Fibroblast of the conjunctiva (primary cell): ENCODE measurements at regions not wholly inside any gene's neighbourhood (a gene's known extent, or its start where the extent isn't known, plus 50 kb on each side); places are given as distances from the start of the nearest gene placed in this dataset.
A peak's percentile ranks its signal among the peaks of the same experiment; 100 is the strongest.
"Not testable (repeated sequence)": the region's sequence is repeated elsewhere in the genome, so short reads cannot be mapped to it uniquely, and the experiment has no call there.

ENCODE experiments used
- DNase-seq: peaks from one replicate; pipeline ENCODE4 v3.0.0-alpha.2; 2010; ENCODE audit warnings: low read depth

DNA sequence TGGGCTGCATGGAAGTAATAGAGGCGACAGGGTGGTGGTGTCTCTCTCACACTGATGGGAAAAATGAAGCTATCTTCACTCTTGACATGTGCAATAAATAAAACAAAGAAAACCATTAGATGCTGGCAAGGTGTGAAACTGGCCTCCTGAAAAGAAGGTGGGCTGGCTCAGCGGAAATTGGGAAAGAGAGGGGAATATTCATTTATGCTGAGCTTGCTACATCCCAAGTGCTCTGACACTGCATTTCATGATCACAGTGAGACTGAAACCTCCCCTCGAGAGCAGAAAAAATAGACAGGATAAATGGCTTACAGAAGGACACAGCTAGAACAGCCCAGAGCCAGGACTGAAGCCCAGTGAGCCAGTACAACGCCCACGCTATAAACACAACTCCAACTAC is 112.1 kb upstream of the SMLR1 start:
- no peak for DNase-seq

DNA sequence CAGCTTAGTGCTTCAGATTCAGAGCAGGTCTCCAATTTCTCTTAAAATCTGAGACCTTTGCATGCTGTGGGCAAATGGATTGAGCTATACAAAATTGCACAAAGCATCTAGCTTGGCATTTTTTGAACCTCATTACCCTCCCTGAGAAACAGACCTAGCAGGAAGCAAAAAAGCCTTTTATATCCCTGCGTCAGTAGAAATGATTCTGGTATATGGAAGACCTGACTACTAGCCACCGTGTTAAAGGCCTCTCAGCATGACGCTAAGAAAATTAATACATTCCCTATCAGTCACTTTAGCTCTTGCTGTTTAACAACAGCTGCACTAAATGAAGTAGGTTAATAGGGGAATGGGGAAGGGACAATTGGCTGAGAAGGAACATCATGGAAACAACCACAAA is 110.7 kb upstream of the SMLR1 start:
- no peak for DNase-seq

DNA sequence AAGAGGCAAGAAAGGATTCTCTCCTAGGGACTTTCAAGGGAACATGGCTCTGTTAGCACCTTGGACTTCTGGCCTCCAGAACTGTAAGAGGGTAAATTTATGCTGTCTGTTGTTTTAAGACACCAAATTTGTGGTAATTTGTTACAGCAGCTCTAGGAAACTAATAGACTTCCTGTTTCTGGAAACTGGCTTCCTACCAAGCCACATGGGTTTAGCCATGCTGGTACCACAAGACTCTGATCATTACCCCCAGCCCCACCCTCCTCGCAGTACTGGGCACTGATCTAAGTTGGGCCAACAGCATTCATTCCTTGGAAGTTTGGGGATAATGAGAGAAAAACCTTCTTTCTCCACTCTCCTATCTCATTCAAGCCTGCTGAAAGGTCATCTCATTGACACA is 109.5 kb upstream of the SMLR1 start:
- DNase-seq: no peak

DNA sequence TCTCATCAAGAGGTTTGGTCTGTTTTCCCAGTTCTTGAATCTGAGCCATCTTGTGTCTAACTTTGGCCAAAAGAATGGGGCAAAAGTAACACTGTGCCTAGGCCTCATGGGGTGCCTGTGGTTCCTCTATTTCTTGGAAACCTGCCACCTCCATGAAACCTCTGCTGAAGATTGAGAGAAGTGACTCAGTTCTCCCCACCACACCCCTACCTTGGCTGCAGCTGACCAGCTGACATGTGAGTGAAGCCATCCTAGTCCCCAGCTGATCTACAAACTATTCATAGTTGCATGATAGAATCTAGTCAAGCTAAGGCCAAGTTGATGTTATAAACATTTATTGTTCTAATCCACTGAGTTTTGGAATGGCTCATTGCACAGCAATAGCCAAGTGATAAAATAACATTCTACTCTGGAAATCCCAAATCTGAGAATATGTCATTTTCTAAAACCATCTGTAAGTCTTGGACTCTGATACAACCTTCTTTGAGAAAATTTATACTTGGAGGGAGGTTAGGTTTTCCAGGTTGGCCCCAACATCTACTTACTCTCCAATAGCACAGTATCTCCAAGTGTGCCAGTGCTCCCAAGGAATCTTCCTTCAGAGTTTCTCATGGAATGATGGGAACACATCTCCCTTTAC is 107.0 kb upstream of the SMLR1 start:
- DNase-seq: no peak

DNA sequence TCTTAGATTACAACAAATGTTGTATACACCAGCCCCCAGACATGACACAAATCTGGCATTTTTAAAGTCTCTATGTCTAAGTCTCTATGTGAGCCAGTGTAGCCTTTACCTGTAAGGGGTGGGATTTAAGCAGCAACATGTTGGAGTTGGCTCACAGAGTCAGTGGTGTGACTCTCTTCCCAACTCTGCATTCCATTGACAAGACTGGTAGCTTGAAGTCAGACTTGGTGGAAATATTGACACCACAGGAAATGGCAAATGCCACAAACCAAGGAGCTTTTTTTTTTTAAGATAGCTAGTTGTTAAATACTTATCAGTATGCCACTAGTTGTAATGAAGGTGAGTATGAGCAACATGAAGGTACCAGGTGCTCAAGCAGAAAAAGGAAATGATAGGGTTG is 103.1 kb upstream of the SMLR1 start:
- no peak for DNase-seq

DNA sequence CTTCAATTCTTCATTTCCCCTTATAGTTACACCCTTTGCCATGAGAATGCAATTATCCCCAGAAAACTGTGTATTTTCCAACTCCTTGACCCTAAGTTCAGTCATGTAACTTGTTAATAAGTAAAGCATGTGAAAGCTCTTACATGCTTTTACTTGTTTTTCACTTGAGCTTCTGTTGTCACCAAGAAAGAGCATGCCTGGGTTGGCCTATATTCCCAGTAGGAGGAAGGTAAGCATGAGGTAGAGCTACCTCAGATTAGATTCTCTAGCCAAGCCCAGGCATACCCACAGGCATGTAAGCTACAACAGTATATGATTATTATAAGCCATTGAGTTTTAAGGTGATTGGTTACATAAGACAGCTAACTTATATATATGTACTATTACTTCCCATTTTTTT is 101.7 kb upstream of the SMLR1 start:
- DNase-seq: no peak

DNA sequence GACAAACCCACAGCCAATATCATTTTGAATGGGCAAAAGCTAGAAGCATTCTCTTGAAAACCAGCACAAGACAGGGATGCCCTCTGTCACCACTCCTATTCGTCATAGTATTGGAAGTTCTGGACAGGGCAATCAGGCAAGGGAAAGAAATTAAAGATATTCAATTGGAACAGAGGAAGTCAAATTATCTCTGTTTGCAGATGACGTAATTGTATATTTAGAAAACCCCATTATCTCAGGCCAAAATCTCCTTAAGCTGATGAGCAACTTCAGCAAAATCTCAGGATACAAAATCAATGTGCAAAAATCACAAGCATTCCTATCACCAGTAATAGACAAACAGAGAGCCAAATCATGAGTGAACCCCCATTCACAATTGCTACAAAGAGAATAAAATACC is 99.1 kb upstream of the SMLR1 start:
- not testable (repeated sequence) for DNase-seq

DNA sequence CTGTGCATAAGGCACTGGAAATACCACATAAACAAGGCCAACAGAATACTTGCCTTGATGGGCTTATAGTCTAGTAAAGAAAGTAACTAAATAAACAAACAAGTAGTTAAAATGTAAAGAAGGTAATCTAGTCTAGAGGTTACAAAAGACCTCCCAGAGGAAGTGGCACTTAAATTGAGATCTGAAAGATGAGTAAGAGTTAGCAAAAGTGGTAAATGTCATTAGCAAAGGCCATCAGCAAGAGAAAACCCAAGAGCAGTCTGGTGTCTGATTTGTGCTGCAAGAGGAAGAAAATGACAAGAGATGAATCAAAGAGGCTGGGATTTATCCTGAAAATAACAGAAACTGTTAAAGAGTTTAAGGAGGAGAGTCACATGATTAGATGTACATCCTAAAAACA is 96.6 kb upstream of the SMLR1 start:
- DNase-seq: no peak

DNA sequence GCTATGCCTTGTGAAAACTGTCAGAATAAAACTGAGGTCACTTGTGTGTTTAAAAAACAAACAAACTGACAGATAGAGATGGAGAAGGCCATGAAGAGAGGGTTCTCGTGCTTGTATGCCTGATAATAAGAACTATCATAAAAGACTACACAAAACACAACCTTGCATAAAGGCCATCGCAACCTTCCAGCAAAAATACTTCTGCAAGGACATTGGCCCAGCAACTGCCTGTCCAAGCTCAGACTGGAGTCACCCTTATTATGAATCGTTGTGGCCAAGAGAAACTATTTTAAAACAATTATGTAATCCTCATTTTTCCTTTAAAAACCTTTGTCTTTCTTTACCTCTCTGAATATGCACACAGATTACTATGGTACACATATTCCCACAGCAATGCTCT is 93.0 kb upstream of the SMLR1 start:
- no peak for DNase-seq

DNA sequence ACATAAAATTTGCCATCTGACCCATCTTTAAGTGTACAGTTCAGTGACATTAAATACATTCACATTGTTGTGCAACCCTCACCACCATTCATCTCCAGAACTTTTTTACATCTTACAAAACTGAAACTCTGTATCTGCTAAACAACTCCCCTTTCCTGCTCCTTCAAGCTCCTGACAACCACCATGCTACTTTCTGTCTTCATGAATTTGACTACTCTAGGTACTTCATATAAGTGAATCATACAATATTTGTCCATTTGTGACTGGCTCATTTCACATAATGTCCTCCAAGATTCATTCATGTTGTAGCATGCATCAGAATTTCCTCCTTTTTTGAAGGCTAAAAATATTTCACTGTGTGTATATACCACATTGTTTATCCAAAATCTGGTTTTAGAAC is 86.9 kb upstream of the SMLR1 start:
- DNase-seq: no peak

DNA sequence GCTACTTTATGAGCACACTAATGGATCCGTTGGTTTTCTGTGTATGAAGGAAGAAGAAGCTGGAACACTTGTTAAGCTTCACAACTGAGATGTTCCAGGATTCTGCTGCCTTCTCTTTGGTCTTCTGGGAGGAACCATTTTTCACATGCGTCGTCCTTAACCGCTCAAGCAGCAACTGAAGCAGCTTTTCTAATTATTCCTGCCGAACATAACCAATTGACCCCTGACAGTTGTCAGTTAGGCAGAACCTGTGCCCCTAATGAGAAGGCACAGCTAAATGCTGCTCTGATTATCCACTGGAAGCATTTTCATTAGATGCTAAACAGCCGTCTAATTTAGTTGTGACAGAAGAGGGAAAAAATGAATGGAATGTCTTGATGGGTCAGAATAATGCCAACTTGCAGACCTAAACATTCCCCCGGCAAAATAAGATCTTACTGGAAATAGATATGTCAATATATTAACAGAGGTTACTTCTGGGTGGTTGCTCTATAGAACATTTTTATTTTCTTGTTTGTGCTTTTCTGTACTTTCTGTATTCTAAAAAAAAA is 85.0 kb upstream of the SMLR1 start:
- no peak for DNase-seq

DNA sequence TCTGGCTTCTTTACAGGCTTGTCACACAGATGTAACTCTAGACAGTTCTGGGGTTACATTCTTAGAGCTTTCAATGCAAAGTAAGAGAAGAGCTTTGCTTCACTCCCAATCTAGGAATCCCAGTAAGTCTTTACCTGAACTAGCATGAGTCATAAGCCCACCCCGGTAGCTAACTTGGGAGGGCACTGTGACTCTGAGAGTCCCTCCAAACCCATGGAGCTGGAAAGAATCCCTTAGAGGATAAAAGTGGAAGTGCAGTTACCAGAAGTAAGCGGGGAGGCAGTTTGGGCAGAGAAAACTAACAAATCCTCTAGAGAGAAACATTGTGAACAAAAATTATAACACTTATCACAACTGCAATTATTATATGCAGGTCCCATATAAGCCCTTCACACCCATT is 84.0 kb upstream of the SMLR1 start:
- DNase-seq: no peak

DNA sequence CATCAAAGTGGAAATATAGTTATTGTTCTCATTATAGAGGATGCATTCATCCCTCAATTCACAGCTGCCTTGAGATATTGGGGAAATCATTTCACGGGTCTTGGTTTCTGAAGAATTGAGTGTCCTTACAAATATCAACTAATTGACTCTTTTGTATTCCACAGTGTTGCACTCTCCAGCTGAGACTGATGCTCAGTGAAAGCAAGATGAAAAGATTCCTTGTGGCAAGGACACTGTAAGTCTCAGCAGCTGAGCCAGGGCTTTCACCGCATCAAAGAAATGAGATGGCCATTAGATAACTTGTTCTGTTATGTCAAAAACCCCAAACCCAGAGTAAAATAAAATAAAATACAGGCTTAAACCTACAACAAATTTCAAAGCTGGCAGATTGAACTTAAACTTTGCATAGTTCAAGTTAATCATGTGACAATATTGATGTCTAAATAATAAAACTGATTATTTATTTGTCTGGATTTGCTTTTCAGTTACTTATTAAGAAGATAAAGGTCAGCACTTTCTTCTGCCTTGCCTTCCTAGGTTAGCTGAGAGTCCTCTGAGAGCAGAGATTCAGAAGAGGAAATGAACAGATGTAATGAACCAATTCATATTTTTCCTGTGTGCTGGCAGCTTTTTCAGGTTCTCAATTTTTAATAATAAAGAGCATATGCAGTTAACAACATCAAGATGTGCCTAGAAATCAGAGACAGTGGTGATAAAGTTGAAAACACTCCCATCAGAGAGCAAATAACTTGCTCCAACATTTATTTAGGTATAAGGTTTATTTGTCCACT is 82.4 kb upstream of the SMLR1 start:
- DNase-seq: no peak

DNA sequence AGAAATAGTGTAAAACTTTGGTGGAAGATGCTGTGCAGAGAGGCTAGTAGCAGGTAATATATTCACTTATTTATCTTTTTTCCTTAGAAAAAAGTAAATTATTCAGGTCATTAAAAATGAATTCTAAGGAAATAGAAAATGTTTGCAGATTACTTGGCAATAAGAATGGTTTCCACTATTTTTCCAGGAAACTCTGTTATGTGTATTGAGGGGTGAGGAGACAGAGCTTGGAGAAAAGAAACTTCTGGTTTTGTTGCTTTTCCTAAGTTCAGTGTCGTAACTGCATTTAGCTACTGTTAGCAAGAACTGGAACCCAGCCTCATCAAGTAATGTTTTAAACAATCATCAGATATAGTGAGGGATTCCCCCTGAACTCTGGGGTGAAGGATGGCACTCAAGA is 79.2 kb upstream of the SMLR1 start:
- DNase-seq: no peak

DNA sequence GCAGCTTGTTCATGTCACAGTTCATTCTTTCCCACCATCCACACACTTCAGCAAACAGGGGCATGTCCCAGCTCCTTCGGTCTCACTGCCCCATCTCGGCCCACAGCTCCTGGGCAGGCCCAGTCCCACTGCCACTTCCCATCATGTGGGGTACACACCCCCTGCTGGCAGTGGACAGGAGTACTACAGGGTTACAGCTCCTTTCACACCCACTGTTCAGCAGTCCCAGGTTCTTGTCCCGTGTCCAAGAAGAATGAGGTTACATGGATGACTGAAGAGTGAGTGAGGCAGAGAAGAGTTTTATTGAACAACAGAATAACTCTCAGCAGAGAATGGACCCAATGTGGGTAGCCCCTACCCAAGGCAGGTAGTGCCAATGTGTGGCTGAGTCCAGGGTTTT is 77.8 kb upstream of the SMLR1 start:
- no peak for DNase-seq

DNA sequence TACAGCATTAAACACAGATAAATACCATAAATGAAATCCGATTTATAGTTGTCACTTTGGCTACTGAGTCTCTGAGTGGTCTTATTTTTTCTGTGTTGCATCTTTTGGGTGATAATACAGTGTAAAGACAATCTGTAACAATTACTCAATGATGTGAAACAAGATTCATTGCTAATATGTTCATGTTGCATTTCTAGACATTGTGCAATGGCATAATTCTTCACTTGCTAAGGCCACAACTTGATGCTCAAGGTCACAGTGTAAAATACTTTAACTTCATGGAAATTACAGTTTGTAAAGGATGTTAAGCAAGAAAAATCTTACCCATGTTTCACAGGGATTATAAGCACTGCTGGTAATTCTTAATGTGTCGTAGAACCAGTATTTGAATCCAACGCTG is 74.9 kb upstream of the SMLR1 start:
- peak; percentile 18 for DNase-seq

DNA sequence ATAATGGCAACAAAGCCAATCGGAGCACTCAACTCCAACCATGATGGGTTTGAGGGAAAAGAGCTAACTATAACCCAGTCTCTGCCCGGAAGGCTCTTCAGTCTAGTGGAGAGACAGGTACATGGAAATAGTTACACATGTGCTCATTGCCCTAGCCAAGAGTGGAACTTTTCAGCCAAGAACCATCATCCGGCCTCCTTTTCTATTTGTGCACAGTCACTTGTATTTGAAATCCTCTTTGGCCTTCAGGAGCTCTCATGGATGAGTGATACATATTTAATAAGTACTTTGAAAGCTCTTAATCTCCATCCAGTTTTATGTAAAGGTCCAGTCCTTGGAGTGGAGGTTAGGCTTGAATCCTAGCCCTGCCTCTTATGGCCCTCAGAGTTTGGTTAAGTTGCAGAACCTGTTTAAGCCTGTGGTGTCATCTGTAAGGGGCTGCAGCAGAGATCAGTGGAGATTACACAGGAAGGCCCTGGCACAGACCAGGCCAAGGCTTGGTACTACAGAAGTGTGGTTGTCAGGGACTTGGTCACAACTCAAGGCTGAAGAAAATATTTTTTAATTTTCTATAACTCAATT is 72.3 kb upstream of the SMLR1 start:
- no peak for DNase-seq

DNA sequence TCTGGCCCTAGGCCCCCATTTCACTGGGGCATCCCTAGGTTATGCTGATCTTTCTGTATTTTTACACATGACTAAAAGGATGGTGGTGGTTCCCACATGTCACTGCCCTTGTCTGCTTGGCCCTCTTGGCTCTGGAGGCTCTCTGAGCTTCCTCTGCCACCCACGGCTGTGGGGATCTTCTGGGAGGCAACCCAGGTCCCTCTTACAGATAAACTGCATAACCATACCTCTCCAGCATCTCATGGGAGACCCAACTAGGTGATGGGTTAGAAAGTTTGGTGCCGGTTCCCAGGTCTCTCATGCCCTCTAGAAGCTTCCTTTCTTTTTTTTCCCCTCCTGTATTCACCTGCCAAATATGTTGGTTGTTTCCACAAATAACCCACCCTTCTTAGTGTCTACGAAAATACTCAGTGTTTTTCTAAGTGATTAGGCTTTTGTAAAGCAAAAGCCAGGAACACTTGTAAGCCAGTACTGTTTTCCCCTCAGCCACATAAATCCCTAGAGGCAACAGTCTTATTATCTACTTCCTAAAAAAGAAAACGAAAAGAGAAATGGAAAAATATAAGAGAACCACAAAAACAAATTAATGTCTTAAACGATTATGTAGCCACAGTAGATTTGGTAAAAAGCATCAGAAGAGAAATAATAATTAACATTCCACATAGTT is 71.7 kb upstream of the SMLR1 start:
- DNase-seq: no peak

DNA sequence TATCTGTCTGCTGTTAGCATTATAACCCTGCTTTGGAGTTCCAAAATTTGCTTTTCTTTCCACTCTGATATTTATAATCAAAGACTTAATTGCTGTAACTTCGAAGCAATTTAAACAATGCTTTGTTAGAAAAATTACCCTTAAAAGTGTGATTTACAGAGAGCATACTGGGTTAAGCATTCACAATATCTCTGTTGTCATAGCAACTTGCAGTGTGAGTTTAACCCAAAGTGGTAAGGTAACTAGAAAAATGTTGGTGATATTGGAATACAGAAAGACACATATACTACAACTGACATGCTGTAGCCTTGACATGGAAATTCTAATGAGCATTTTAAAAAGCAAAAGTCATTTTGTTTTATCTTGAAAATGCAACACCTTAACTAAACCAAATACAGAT is 70.4 kb upstream of the SMLR1 start:
- DNase-seq: no peak

DNA sequence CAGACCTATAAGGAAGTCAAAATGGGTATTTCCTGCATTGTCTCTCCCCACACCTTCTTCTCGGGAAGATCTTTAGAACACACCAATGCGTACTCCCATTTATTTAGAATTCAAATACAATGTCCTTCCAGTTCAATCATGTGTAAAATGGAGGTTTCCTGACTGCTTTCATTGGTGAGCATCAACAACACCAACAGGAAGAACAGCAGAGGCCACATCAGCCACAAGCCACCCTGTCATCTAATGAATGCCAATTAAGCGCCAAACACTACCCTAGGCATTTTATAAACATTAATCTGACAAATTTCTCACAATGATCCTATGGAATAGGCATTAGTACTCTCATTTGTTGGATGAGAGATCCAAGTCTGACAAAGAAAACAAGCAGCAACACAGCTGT is 68.4 kb upstream of the SMLR1 start:
- DNase-seq: no peak

DNA sequence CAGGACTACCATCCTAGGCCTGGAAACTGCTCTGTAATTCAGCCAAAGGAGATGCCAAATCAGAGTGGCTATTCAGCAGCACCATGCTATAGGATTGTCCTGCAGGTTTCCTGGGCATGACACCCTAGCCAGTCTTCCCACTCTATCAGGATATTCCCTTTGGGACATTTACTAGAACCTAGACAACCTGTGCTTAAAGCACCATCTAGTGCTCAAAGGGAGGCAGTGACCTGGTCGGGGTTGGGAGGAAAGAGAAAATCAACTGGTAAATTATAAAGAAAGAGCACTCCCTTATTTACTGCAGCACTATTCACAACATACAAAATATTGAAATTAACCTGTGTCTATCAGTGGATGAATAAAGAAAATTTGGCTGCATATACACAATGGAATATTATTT is 67.2 kb upstream of the SMLR1 start:
- no peak for DNase-seq

DNA sequence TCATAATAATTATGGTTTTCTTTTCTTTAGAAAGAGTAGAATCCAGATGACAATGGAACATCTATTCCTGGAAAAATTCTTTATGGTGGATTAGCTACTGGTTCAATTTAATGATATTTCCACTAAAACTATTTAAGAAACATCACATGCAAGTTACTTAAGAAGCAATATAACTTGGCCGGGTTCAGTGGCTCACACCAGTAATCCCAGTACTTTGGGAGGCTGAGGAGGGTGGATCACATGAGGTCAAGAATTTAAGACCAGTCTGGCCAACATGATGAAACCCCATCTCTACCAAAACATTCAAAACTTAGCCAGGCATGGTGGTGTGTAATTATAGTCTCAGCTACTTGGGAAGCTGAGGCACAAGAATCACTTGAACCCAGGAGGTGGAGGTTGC is 65.9 kb upstream of the SMLR1 start:
- DNase-seq: no peak

DNA sequence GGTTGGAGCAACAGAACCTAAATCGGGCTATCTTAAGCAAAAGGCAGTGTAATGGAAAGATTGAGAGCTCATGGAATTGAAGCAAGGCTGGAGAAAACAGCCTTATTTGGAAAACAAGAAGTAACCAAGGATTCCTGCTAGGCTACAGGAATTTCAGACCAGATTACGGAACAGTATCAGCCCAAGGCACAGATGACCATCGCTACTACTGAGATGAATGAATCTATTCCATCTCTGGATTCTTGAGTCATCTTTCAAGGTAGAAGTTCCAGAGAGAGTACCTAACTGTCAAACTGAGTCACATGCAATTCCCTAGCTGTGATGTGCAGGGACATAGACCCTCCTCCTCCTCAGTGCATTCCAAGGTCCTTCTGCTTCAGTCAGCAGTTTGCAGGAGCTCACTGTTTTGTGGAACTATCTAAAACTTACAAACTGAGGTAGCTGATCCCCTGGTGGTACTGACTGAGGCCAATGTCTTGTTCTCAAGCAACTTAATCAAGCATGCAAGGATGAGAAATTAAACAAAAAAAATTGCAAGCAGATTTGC is 62.0 kb upstream of the SMLR1 start:
- no peak for DNase-seq
